Lower leg skin (tissue), 3 donors: ENCODE measurements at regions not wholly inside any gene's neighbourhood (a gene's known extent, or its start where the extent isn't known, plus 50 kb on each side); places are given as distances from the start of the nearest gene placed in this dataset.

Experiments used
- CTCF ChIP-seq, 3 donors: fragments of 450-650 bp; IDR thresholded peaks; one replicate each; pipeline ENCODE4 v1.5.1; 2016; ENCODE audit warnings: antibody characterized with exemption in 3 of 3, mild to moderate bottlenecking in 3 of 3, moderate library complexity in 2 of 3
- POLR2A ChIP-seq, 2 donors: fragments of 450-650 bp; IDR thresholded peaks; one replicate each; pipeline ENCODE4 v1.6.1; 2016 to 2017; ENCODE audit warnings: antibody characterized with exemption in 2 of 2, mild to moderate bottlenecking in 1 of 2, moderate library complexity in 1 of 2

GRCh38 chr3:160154033-160154432 is 71.2 kb upstream of the C3orf80 start:
- no peak for TF ChIP-seq POLR2A (IDR thresholded peaks at IDR 0.05)
- no peak for TF ChIP-seq CTCF (IDR thresholded peaks at IDR 0.05)
